Endodermal cell (in vitro differentiated cells): ENCODE measurements at regions not wholly inside any gene's neighbourhood (a gene's known extent, or its start where the extent isn't known, plus 50 kb on each side); places are given as distances from the start of the nearest gene placed in this dataset.

Experiments
- DNase-seq: peaks from one replicate; pipeline ENCODE4 v3.0.0-alpha.2; 2017
- H3K27ac ChIP-seq: 2 replicates; pipeline ENCODE4 v1.5.1; 2013; ENCODE audit warnings: mild to moderate bottlenecking, low read depth, low read length, moderate library complexity
- H3K27me3 ChIP-seq: 2 replicates; pipeline ENCODE4 v1.6.1; 2013; ENCODE audit warnings: mild to moderate bottlenecking, low read length, moderate library complexity; ENCODE audit not compliant: insufficient read depth, control insufficient read depth, poor library complexity, severe bottlenecking
- H3K36me3 ChIP-seq: 2 replicates; pipeline ENCODE4 v1.7.0; 2013; ENCODE audit warnings: mild to moderate bottlenecking, low read length, moderate library complexity; ENCODE audit not compliant: control insufficient read depth, insufficient read depth
- H3K4me1 ChIP-seq: one replicate; pipeline ENCODE4 v1.7.0; 2013; ENCODE audit warnings: low read length; ENCODE audit not compliant: control insufficient read depth, insufficient read depth
- H3K4me3 ChIP-seq: 2 replicates; pipeline ENCODE4 v1.5.1; 2013; ENCODE audit warnings: mild to moderate bottlenecking, low read length, moderate library complexity
- H3K9ac ChIP-seq: 2 replicates; pipeline ENCODE4 v1.6.1; 2013; ENCODE audit warnings: mild to moderate bottlenecking, low read length, moderate library complexity; ENCODE audit not compliant: poor library complexity, severe bottlenecking; ENCODE audit errors: extremely low read depth
- H3K9me3 ChIP-seq: 2 replicates; pipeline ENCODE4 v1.6.1; 2013; ENCODE audit warnings: mild to moderate bottlenecking, low read length, moderate library complexity; ENCODE audit not compliant: control insufficient read depth
- H3K27ac Mint-ChIP-seq: 2 replicates; pipeline ENCODE4 v1.8.0; 2020; ENCODE audit warnings: mixed read lengths
- H3K27me3 Mint-ChIP-seq: 2 replicates; pipeline ENCODE4 v1.8.0; 2021; ENCODE audit warnings: mild to moderate bottlenecking, mixed read lengths; ENCODE audit not compliant: insufficient read depth
- H3K36me3 Mint-ChIP-seq: 2 replicates; pipeline ENCODE4 v1.8.0; 2020; ENCODE audit warnings: low read depth, mixed read lengths
- H3K4me1 Mint-ChIP-seq: 2 replicates; pipeline ENCODE4 v1.8.0; 2020; ENCODE audit warnings: mixed read lengths
- H3K4me3 Mint-ChIP-seq: 2 replicates; pipeline ENCODE4 v1.8.0; 2020; ENCODE audit warnings: mild to moderate bottlenecking, moderate library complexity, mixed read lengths
- H3K9me3 Mint-ChIP-seq: 2 replicates; pipeline ENCODE4 v1.8.0; 2020; ENCODE audit warnings: mild to moderate bottlenecking, mixed read lengths
- CTCF ChIP-seq: fragments of 200-600 bp; sonication (generic); conservative IDR thresholded peaks from 2 replicates; pipeline ENCODE4 v1.5.0; 2021; ENCODE audit warnings: antibody characterized with exemption, mild to moderate bottlenecking
- WGBS, 2 experiments: methylation state at CpG; one replicate each; pipeline versions ENCODE4 v1.1.5 to v1.1.7; 2013; ENCODE audit warnings: missing lambda C conversion rate in 2 of 2, mixed read lengths in 1 of 2; ENCODE audit not compliant: insufficient coverage in 1 of 2, insufficient read length in 1 of 2; 5-methylcytosine and 5-hydroxymethylcytosine counted together

GRCh38 chr1:229167318-229167717 is 103.6 kb upstream of the RAB4A start:
- no peaks in the 10 kb centered on the region for H3K27me3 ChIP-seq
- Mint-ChIP-seq H3K4me1 (peaks cover 25% of the 10 kb centered on the region), H3K9me3 (no peaks in the 10 kb centered on the region), H3K36me3 (no peaks in the 10 kb centered on the region), H3K4me3 (no peak overlapping the region), H3K27ac (no peak overlapping the region), H3K27me3 (peaks cover 11% of the 10 kb centered on the region)
- H3K9me3 ChIP-seq: no peaks in the 10 kb centered on the region
- TF ChIP-seq CTCF: no peak
- H3K9ac ChIP-seq: no peak overlapping the region
- no peak overlapping the region for H3K27ac ChIP-seq
- H3K4me3 ChIP-seq: no peak overlapping the region
- WGBS, 2 experiments: 79 to 87% methylated on average over 2 to 4 of the region's 4 CpGs
- H3K36me3 ChIP-seq: no peaks in the 10 kb centered on the region
- peaks cover 2% of the 10 kb centered on the region for H3K4me1 ChIP-seq
- DNase-seq: no peak

GRCh38 chr1:229169399-229169798 is 101.5 kb upstream of the RAB4A start:
- WGBS, 2 experiments: 90 to 100% methylated on average over 1 of the region's 1 CpG
- TF ChIP-seq CTCF: no peak
- Mint-ChIP-seq H3K4me1 (peaks cover 28% of the 10 kb centered on the region), H3K36me3 (no peaks in the 10 kb centered on the region), H3K27me3 (peaks cover 11% of the 10 kb centered on the region), H3K9me3 (peaks cover 6% of the 10 kb centered on the region), H3K4me3 (no peak overlapping the region), H3K27ac (no peak overlapping the region)
- Histone ChIP-seq H3K9ac (no peak overlapping the region), H3K9me3 (no peaks in the 10 kb centered on the region), H3K36me3 (no peaks in the 10 kb centered on the region), H3K4me1 (peaks cover 2% of the 10 kb centered on the region), H3K27me3 (no peaks in the 10 kb centered on the region), H3K4me3 (no peak overlapping the region), H3K27ac (no peak overlapping the region)
- no peak for DNase-seq

- peaks cover 14% of the 10 kb centered on the region for H3K9me3 Mint-ChIP-seq
- Histone ChIP-seq H3K4me3 (no peak overlapping the region), H3K4me1 (peaks cover 2% of the 10 kb centered on the region), H3K27ac (no peak overlapping the region), H3K9me3 (no peaks in the 10 kb centered on the region), H3K9ac (no peak overlapping the region), H3K36me3 (no peaks in the 10 kb centered on the region), H3K27me3 (no peaks in the 10 kb centered on the region)
- H3K27me3 Mint-ChIP-seq: peaks cover 11% of the 10 kb centered on the region
- WGBS, 2 experiments: 86 to 88% methylated on average over 9 to 12 of the region's 12 CpGs
- no peak overlapping the region for H3K4me3 Mint-ChIP-seq
- DNase-seq: no peak
- no peak overlapping the region for H3K27ac Mint-ChIP-seq
- peaks cover 23% of the 10 kb centered on the region for H3K4me1 Mint-ChIP-seq
- peaks cover 3% of the 10 kb centered on the region for H3K36me3 Mint-ChIP-seq
- TF ChIP-seq CTCF: no peak
These were observed 100.6 kb upstream of the RAB4A start for GRCh38 chr1:229170274-229170673.
